BJ (cell line): ENCODE measurements at regions not wholly inside any gene's neighbourhood (a gene's known extent, or its start where the extent isn't known, plus 50 kb on each side); places are given as distances from the start of the nearest gene placed in this dataset.

Experiments
- CTCF ChIA-PET: fragments of 350-600 bp; formaldehyde crosslinking; extraction: SDS; loops from one replicate; lab custom pipeline; 2021; ENCODE audit warnings: antibody characterized with exemption, inconsistent platforms; lab: Yijun Ruan, JAX
- POLR2A ChIA-PET: fragments of 300-600 bp; sonication (Branson Sonifier 250); formaldehyde crosslinking; extraction: SDS; loops from one replicate; lab custom pipeline; 2021; ENCODE audit warnings: antibody characterized with exemption; lab: Charles Lee
- DNase-seq: peaks from one replicate; pipeline ENCODE4 v3.0.0-alpha.2; 2011; ENCODE audit warnings: low read depth
- H3K27me3 ChIP-seq: 2 replicates; pipeline ENCODE4 v1.6.0; 2011; ENCODE audit warnings: low read length; ENCODE audit not compliant: control insufficient read depth, insufficient read depth
- H3K36me3 ChIP-seq: 2 replicates; pipeline ENCODE4 v1.5.1; 2011; ENCODE audit warnings: low read length; ENCODE audit not compliant: control insufficient read depth, insufficient read depth
- H3K4me3 ChIP-seq: 2 replicates; pipeline ENCODE4 v1.5.1; 2011; ENCODE audit warnings: low read depth, mild to moderate bottlenecking, control low read depth, low read length
- TF ChIP-seq, protein P1 (sequence below): IDR thresholded peaks from 2 replicates; pipeline ENCODE4 v1.5.1; 2011; ENCODE audit warnings: low read depth, mild to moderate bottlenecking, control low read depth, inconsistent platforms, low read length, moderate library complexity; ENCODE audit not compliant: insufficient read depth

DNA sequence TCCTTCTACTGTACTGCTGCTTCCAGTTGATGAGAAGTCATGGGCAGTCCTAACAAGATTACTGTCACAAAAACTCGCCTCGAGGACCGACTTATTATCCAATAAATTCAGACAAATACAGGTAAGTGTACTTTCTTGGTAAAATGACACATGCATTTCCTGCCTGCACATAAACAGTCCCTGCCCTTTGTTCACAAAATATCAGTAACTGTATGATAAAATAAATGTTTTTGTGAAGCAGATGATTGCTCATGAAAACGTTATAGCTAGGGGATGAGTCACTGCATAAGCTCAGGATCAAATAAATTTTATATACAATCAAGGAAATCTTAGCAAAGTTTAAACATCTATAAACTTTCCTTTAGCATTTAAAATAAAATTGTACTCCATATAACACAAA lies 164.5 kb upstream of the RIPOR2 start:
- CTCF ChIA-PET: interaction anchor here (0.8 kb wide), 1 partner anchor 480 kb away, joined by 3 read pairs; no protein-coding TSS in a partner anchor
- TF ChIP-seq, protein P1, sequence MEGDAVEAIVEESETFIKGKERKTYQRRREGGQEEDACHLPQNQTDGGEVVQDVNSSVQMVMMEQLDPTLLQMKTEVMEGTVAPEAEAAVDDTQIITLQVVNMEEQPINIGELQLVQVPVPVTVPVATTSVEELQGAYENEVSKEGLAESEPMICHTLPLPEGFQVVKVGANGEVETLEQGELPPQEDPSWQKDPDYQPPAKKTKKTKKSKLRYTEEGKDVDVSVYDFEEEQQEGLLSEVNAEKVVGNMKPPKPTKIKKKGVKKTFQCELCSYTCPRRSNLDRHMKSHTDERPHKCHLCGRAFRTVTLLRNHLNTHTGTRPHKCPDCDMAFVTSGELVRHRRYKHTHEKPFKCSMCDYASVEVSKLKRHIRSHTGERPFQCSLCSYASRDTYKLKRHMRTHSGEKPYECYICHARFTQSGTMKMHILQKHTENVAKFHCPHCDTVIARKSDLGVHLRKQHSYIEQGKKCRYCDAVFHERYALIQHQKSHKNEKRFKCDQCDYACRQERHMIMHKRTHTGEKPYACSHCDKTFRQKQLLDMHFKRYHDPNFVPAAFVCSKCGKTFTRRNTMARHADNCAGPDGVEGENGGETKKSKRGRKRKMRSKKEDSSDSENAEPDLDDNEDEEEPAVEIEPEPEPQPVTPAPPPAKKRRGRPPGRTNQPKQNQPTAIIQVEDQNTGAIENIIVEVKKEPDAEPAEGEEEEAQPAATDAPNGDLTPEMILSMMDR: no peak
- no peak for DNase-seq
- Histone ChIP-seq H3K4me3 (no peak overlapping the region), H3K36me3 (no peaks in the 10 kb centered on the region), H3K27me3 (no peaks in the 10 kb centered on the region)
- POLR2A ChIA-PET: no interaction called here

DNA sequence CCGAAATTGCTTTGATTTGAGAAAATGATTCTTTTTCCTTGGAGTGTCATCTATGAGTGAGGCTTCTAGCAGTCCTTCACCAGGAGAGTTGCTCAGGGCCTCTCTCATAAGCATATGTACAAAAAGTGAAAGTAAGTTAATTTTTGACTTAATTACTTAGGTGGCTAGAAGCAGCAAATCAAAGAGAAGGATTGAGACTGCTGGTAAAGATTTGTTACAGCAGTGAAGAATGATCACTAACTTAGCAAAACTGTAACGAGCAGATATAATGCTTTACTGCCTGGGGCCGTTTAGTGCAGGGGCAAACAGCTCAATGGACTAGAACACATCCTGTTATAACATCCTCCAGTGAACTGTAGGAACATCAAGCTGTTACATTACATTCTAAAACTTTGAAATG lies 167.8 kb upstream of the RIPOR2 start:
- POLR2A ChIA-PET: no interaction called here
- no peak overlapping the region for H3K4me3 ChIP-seq
- no peak for DNase-seq
- H3K36me3 ChIP-seq: peaks cover 4% of the 10 kb centered on the region; the same call in 1 of the 2 replicates
- TF ChIP-seq, protein P1: no peak
- H3K27me3 ChIP-seq: no peaks in the 10 kb centered on the region
- CTCF ChIA-PET: no interaction called here

DNA sequence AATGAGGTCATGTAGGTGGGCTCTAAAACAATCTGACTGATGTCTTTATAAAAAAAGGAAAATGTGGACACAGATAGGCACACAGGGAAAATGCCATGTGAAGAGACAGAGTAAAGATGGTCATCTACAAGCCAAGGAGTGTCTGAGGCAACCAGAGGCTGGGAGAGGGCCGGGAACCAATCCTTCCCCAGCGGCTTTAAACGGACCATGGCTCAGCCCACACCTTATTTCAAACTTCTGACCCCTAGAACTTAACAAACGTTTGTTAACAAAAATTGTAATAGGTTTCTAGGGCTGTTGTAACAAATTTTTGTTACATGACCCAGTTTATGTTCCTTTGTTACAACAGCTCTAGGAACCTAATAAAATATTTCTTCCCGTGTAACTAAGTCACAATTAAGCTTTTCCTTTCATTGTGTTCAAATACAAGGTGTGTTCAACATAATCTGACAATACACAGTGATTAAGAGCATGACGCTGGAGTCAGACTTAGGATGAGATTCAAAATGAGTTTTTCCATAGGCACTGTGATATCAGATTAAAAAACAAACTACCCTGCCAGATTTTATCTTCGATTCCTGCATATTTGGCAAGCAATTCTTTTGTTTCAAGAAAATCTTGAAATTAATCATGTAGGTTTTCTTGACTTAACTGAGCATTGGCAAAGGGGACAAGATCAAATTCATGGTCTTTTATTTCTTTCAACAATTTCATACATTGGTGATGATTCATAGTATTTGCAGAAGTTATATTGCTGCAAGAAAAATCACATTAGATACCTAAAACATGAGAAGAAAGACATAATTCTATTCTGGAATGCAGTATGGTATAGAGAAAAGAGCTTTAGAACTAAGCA lies 169.5 kb upstream of the RIPOR2 start:
- Histone ChIP-seq H3K27me3 (no peaks in the 10 kb centered on the region), H3K4me3 (no peak overlapping the region), H3K36me3 (peaks cover 4% of the 10 kb centered on the region; the same call in 1 of the 2 replicates)
- no peak for DNase-seq
- POLR2A ChIA-PET: no interaction called here
- CTCF ChIA-PET: interaction anchor here (0.7 kb wide), 1 partner anchor 11 kb away, joined by 3 read pairs; no protein-coding TSS in a partner anchor
- TF ChIP-seq, protein P1: no peak

DNA sequence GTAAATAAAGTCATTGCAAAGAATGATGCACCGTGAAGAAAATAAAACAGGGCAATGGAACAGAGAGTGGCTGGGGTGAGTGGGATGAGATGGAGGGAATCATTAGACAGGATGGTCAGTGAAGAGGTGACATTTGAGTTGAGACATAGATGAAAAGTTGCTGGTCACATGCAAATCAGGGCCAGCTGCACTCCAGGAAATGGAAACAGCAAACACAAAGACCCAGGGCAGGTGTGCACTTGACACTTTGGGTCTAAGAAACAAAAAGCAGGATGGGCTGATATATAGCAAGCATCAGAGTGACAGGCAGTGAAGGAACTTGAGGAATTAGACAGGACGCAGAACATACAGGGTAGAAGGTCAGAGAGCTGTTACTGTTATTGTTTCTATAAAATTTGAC lies 171.5 kb upstream of the RIPOR2 start:
- no peak for DNase-seq
- H3K27me3 ChIP-seq: no peaks in the 10 kb centered on the region
- TF ChIP-seq, protein P1: no peak
- H3K36me3 ChIP-seq: peaks cover 4% of the 10 kb centered on the region; the same call in 1 of the 2 replicates
- H3K4me3 ChIP-seq: no peak overlapping the region
- CTCF ChIA-PET: interaction anchor here (1.8 kb wide), 1 partner anchor 17 kb away, joined by 4 read pairs; no protein-coding TSS in a partner anchor
- POLR2A ChIA-PET: no interaction called here

DNA sequence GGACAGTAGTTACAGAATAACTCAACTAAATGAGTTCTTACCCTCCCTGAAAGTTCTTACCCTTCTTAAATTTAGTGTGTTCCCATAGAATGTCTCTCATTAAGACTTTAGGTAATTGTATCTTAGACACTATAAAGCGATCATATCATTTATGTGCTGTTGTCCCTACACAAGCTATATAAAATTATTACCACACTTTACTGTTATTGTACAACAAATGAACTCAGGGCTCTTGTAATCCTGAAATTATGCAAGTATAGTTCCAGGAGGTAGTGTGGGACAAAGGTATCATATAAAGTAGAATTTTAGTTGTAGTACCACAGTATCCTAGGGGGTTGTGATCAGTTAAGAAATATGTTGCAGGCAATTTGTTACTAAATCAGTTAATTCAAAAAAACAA lies 167.4 kb upstream of the CARMIL1 start:
- CTCF ChIA-PET: no interaction called here
- H3K36me3 ChIP-seq: peaks cover 5% of the 10 kb centered on the region; the same call in 1 of the 2 replicates
- DNase-seq: no peak
- H3K4me3 ChIP-seq: no peak overlapping the region
- TF ChIP-seq, protein P1: no peak
- no peaks in the 10 kb centered on the region for H3K27me3 ChIP-seq
- POLR2A ChIA-PET: no interaction called here
